NCI-H2227 (cell line): ENCODE measurements at regions not wholly inside any gene's neighbourhood (a gene's known extent, or its start where the extent isn't known, plus 50 kb on each side); places are given as distances from the start of the nearest gene placed in this dataset.

Source experiments
- DNase-seq: peaks from one replicate; lab custom pipeline; 2025; ENCODE audit not compliant: unreplicated experiment; lab: John Stamatoyannopoulos, UW

- DNase-seq: no peak
Measured at GRCh38 chr14:58836303-58836974, 198.7 kb downstream of the DACT1 start.

GRCh38 chr14:58839233-58839632 is 201.5 kb downstream of the DACT1 start:
- no peak for DNase-seq

- peak; percentile 40 for DNase-seq
Measured at GRCh38 chr14:58844544-58844943, 206.8 kb downstream of the DACT1 start.

- DNase-seq: no peak
Measured at GRCh38 chr14:58846682-58847465, 209.1 kb downstream of the DACT1 start.

GRCh38 chr14:58848365-58848764 is 210.6 kb downstream of the DACT1 start:
- DNase-seq: no peak

- no peak for DNase-seq
Measured at GRCh38 chr14:58849601-58850000, 211.8 kb downstream of the DACT1 start.

GRCh38 chr14:58850011-58850410 is 212.2 kb downstream of the DACT1 start:
- no peak for DNase-seq

GRCh38 chr14:58861586-58861985 is 223.8 kb downstream of the DACT1 start:
- DNase-seq: no peak

GRCh38 chr14:58862416-58863160 is 224.8 kb downstream of the DACT1 start:
- DNase-seq: no peak

- DNase-seq: no peak
Measured at GRCh38 chr14:58863661-58864345, 226.0 kb downstream of the DACT1 start.

GRCh38 chr14:58864751-58865513 is 227.2 kb downstream of the DACT1 start:
- no peak for DNase-seq

- no peak for DNase-seq
Measured at GRCh38 chr14:58865514-58866281, 227.9 kb downstream of the DACT1 start.

- no peak for DNase-seq
Measured at GRCh38 chr14:58866391-58866790, 228.6 kb downstream of the DACT1 start.

GRCh38 chr14:58870961-58871360 is 233.2 kb downstream of the DACT1 start:
- no peak for DNase-seq

GRCh38 chr14:58871573-58871972 is 233.8 kb downstream of the DACT1 start:
- no peak for DNase-seq

- DNase-seq: no peak
Measured at GRCh38 chr14:58872061-58872460, 234.3 kb downstream of the DACT1 start.

- peak; percentile 66 for DNase-seq
Measured at GRCh38 chr14:58873228-58873953, 235.6 kb downstream of the DACT1 start.

GRCh38 chr14:58875613-58876012 is 237.9 kb downstream of the DACT1 start:
- DNase-seq: no peak

- no peak for DNase-seq
Measured at GRCh38 chr14:58876608-58877007, 238.8 kb downstream of the DACT1 start.
